OCI-LY3 (cell line): ENCODE measurements at regions not wholly inside any gene's neighbourhood (a gene's known extent, or its start where the extent isn't known, plus 50 kb on each side); places are given as distances from the start of the nearest gene placed in this dataset.

Experiments
- H2AFZ ChIP-seq: fragments of 200-600, 300-600 bp; shearing (Covaris generic); 2 replicates; pipeline ENCODE4 v1.6.0; 2014; ENCODE audit warnings: antibody characterized with exemption, low read depth, low read length
- H3K27ac ChIP-seq: fragments of 200-600, 300-600 bp; sonication (generic); 2 replicates; pipeline ENCODE4 v1.5.1; 2014; ENCODE audit warnings: mild to moderate bottlenecking, low read length, moderate library complexity, mixed read lengths
- H3K27me3 ChIP-seq: fragments of 200-600, 300-600 bp; sonication (generic); 2 replicates; pipeline ENCODE4 v1.6.1; 2014; ENCODE audit warnings: low read depth, low read length, mixed read lengths
- H3K36me3 ChIP-seq: fragments of 200-600, 300-600 bp; sonication (generic); replicated peaks from 2 replicates; pipeline ENCODE3; 2014; ENCODE audit warnings: low read depth, low read length, mixed read lengths
- H3K4me1 ChIP-seq: fragments of 300-600, 200-600 bp; sonication (generic); 2 replicates; pipeline ENCODE4 v1.6.1; 2014; ENCODE audit warnings: low read length, mixed read lengths
- H3K4me2 ChIP-seq: fragments of 200-600, 300-600 bp; sonication (generic); 2 replicates; pipeline ENCODE4 v1.6.1; 2014; ENCODE audit warnings: low read length, mixed read lengths
- H3K4me3 ChIP-seq: fragments of 300-600, 200-600 bp; sonication (generic); 2 replicates; pipeline ENCODE4 v1.5.1; 2014; ENCODE audit warnings: antibody characterized with exemption, mild to moderate bottlenecking, low read length, moderate library complexity
- H3K79me2 ChIP-seq: fragments of 300-600, 200-600 bp; shearing (Covaris generic); 2 replicates; pipeline ENCODE4 v1.6.1; 2014; ENCODE audit warnings: mild to moderate bottlenecking, low read length, mixed read lengths
- H3K9ac ChIP-seq: fragments of 300-600, 200-600 bp; shearing (Covaris generic); 2 replicates; pipeline ENCODE4 v1.6.0; 2014; ENCODE audit warnings: mild to moderate bottlenecking, low read length, moderate library complexity
- H3K9me3 ChIP-seq: fragments of 200-600, 300-600 bp; shearing (Covaris generic); 2 replicates; pipeline ENCODE4 v1.6.1; 2014; ENCODE audit warnings: low read length, mixed read lengths; ENCODE audit not compliant: insufficient read depth
- H4K20me1 ChIP-seq: fragments of 200-600, 300-600 bp; sonication (generic); 2 replicates; pipeline ENCODE4 v1.6.1; 2016; ENCODE audit warnings: low read length, mixed read lengths; ENCODE audit not compliant: insufficient read depth
- CTCF ChIP-seq: fragments of 200-600, 300-600 bp; sonication (generic); IDR thresholded peaks from 2 replicates; pipeline ENCODE4 v1.5.1; 2014; ENCODE audit warnings: antibody characterized with exemption, low read length, low read depth
- EZH2phosphoT487 ChIP-seq: fragments of 200-600 bp; shearing (Covaris generic); IDR thresholded peaks from 2 replicates; pipeline ENCODE4 v1.6.1; 2018; ENCODE audit warnings: antibody characterized with exemption, mixed run types, low read depth

- Histone ChIP-seq H3K36me3 (no peaks in the 10 kb centered on the region), H3K4me2 (no peak overlapping the region), H3K79me2 (no peaks in the 10 kb centered on the region), H3K9ac (no peak overlapping the region), H3K4me1 (no peaks in the 10 kb centered on the region), H3K4me3 (no peak overlapping the region), H3K27ac (no peak overlapping the region), H2AFZ (no peak overlapping the region), H3K27me3 (no peaks in the 10 kb centered on the region), H4K20me1 (no peaks in the 10 kb centered on the region), H3K9me3 (no peaks in the 10 kb centered on the region)
- TF ChIP-seq CTCF (no peak), EZH2phosphoT487 (no peak)
Observed at GRCh38 chr3:83454353-83454752, 1504.4 kb upstream of the CADM2 start.

- Histone ChIP-seq H3K36me3 (no peaks in the 10 kb centered on the region), H3K4me2 (no peak overlapping the region), H3K4me1 (no peaks in the 10 kb centered on the region), H4K20me1 (no peaks in the 10 kb centered on the region), H3K79me2 (no peaks in the 10 kb centered on the region), H3K27me3 (no peaks in the 10 kb centered on the region), H3K27ac (no peak overlapping the region), H2AFZ (no peak overlapping the region), H3K9me3 (no peaks in the 10 kb centered on the region), H3K9ac (no peak overlapping the region), H3K4me3 (no peak overlapping the region)
- no peak for TF ChIP-seq EZH2phosphoT487
- TF ChIP-seq CTCF, result no peak
Observed at GRCh38 chr3:83457551-83457950, 1501.2 kb upstream of the CADM2 start.

- H3K79me2 ChIP-seq, result no peaks in the 10 kb centered on the region
- H4K20me1 ChIP-seq, result no peaks in the 10 kb centered on the region
- no peaks in the 10 kb centered on the region for H3K4me1 ChIP-seq
- no peak overlapping the region for H3K4me3 ChIP-seq
- H3K27ac ChIP-seq, result no peak overlapping the region
- no peaks in the 10 kb centered on the region for H3K36me3 ChIP-seq
- TF ChIP-seq CTCF, result no peak
- TF ChIP-seq EZH2phosphoT487, result no peak
- no peak overlapping the region for H2AFZ ChIP-seq
- no peaks in the 10 kb centered on the region for H3K27me3 ChIP-seq
- no peak overlapping the region for H3K4me2 ChIP-seq
- no peaks in the 10 kb centered on the region for H3K9me3 ChIP-seq
- H3K9ac ChIP-seq, result no peak overlapping the region
Observed at GRCh38 chr3:83460052-83460451, 1498.7 kb upstream of the CADM2 start.

GRCh38 chr3:83461411-83461810 is 1497.4 kb upstream of the CADM2 start:
- no peaks in the 10 kb centered on the region for H3K9me3 ChIP-seq
- TF ChIP-seq CTCF, result no peak
- no peak for TF ChIP-seq EZH2phosphoT487
- no peak overlapping the region for H3K9ac ChIP-seq
- H3K4me1 ChIP-seq, result no peaks in the 10 kb centered on the region
- no peaks in the 10 kb centered on the region for H3K79me2 ChIP-seq
- H3K27me3 ChIP-seq, result no peaks in the 10 kb centered on the region
- no peak overlapping the region for H2AFZ ChIP-seq
- H3K4me2 ChIP-seq, result no peak overlapping the region
- H3K27ac ChIP-seq, result no peak overlapping the region
- no peak overlapping the region for H3K4me3 ChIP-seq
- no peaks in the 10 kb centered on the region for H4K20me1 ChIP-seq
- no peaks in the 10 kb centered on the region for H3K36me3 ChIP-seq
